ENCODE measurements at regions not wholly inside any gene's neighbourhood (a gene's known extent, or its start where the extent isn't known, plus 50 kb on each side); places are given as distances from the start of the nearest gene placed in this dataset.
"Not testable (repeated sequence)": the region's sequence is repeated elsewhere in the genome, so short reads cannot be mapped to it uniquely, and the experiment has no call there.

- H3K4me1 ChIP-seq (ENCODE audit: insufficient read depth, low read length) = no peaks in the 10 kb centered on the region
- Mint-ChIP-seq H3K27ac (no peak overlapping the region), H3K36me3 (ENCODE audit: insufficient read depth in 1 of 3, low read depth in 3 of 3) (peaks cover 2 to 21% (median 14%) of the 10 kb centered on the region in 3 experiments), H3K4me3 (no peak overlapping the region), H3K9me3 (peaks cover 19 to 37% of the 10 kb centered on the region in 2 experiments; a peak in 4 of 5 replicates), H3K4me1 (peaks cover 0 to 3% of the 10 kb centered on the region in 2 experiments; a peak in 1 of 4 replicates), H3K27me3 (ENCODE audit: low read depth) (no peaks in the 10 kb centered on the region)
- H4K20me1 ChIP-seq (ENCODE audit: control insufficient read depth, insufficient read depth, insufficient read length) = no peaks in the 10 kb centered on the region
- H3K79me1 ChIP-seq (ENCODE audit: insufficient read depth, low read depth, low read length, poor library complexity, severe bottlenecking) = no peaks in the 10 kb centered on the region
- H2BK15ac ChIP-seq (ENCODE audit: low read depth, low read length) = no peak overlapping the region
- no peak overlapping the region for H3K9ac ChIP-seq (ENCODE audit: extremely low read depth, insufficient read length, low read length)
- H3K23ac ChIP-seq (ENCODE audit: insufficient read length, low read depth, low read length) = no peak overlapping the region
- no peak overlapping the region for H3K18ac ChIP-seq (ENCODE audit: insufficient read length, low read depth, low read length)
- H2AK5ac ChIP-seq (ENCODE audit: insufficient read length, low read length) = no peak overlapping the region
- no peaks in the 10 kb centered on the region for H3K79me2 ChIP-seq (ENCODE audit: insufficient read depth, low read length)
- H2BK120ac ChIP-seq (ENCODE audit: low read depth, low read length, poor library complexity, severe bottlenecking) = no peak overlapping the region
- H3K14ac ChIP-seq (ENCODE audit: insufficient read depth, low read length) = no peak overlapping the region
- no peak overlapping the region for H4K8ac ChIP-seq (replicated peaks; ENCODE audit: insufficient read length, low read depth, low read length)
- no peak overlapping the region for H3K27ac ChIP-seq (ENCODE audit: insufficient read length, low read depth, low read length)
- H3T11ph ChIP-seq (ENCODE audit: low read length) = no peak overlapping the region
- no peak for TF ChIP-seq CTCF (conservative IDR thresholded peaks at IDR 0.05)
- no peaks in the 10 kb centered on the region for H3K23me2 ChIP-seq (ENCODE audit: insufficient read length, low read depth, low read length, poor library complexity, severe bottlenecking)
- H2BK12ac ChIP-seq (ENCODE audit: insufficient read length, low read depth, low read length) = no peak overlapping the region
- DNase-seq = no peak
- no peak overlapping the region for H2AFZ ChIP-seq (ENCODE audit: low read length)
- H3K9me3 ChIP-seq (ENCODE audit: control insufficient read depth, low read depth, low read length) = no peaks in the 10 kb centered on the region
- H3K4me2 ChIP-seq (ENCODE audit: insufficient read depth, insufficient read length, low read length) = no peak overlapping the region
- no peak overlapping the region for H3K4ac ChIP-seq (ENCODE audit: low read depth, low read length)
- no peak overlapping the region for H2BK5ac ChIP-seq (ENCODE audit: insufficient read length, low read length)
- H3K27me3 ChIP-seq (ENCODE audit: insufficient read depth, low read length) = no peaks in the 10 kb centered on the region
- H2BK20ac ChIP-seq (ENCODE audit: low read depth, low read length, poor library complexity, severe bottlenecking) = no peak overlapping the region
- no peak overlapping the region for H4K5ac ChIP-seq (ENCODE audit: insufficient read length, low read depth, low read length)
- no peak overlapping the region for H4K91ac ChIP-seq (ENCODE audit: insufficient read length, low read depth, low read length)
- no peak overlapping the region for H3K56ac ChIP-seq (ENCODE audit: insufficient read length, low read depth, low read length)
Measured at GRCh38 chr5:40112875-40113274, 566.8 kb upstream of the PTGER4 start.

DNA sequence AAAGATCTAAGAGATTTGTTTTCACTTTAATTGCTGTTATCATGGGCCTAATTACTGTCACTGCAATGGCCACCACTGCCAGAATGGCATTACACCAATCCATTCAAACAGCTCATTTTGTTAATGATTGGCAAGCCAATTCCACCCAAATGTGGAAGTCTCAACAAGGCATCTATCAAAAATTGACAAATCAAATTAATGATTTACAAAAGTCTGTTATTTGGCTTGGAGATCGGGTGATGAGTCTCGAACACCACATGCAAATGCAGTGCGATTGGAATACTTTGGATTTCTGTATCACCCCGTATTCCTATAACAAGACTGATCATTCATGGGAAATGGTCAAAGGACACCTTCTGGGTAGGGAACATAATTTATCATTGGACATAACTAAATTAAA lies 568.7 kb upstream of the PTGER4 start:
- H3K79me1 ChIP-seq (ENCODE audit: insufficient read depth, low read depth, low read length, poor library complexity, severe bottlenecking); H4K20me1 ChIP-seq (ENCODE audit: control insufficient read depth, insufficient read depth, insufficient read length); H3K27me3 Mint-ChIP-seq (ENCODE audit: low read depth); H3K4ac ChIP-seq (ENCODE audit: low read depth, low read length); H3K9me3 ChIP-seq (ENCODE audit: control insufficient read depth, low read depth, low read length); H3K18ac ChIP-seq (ENCODE audit: insufficient read length, low read depth, low read length); H4K91ac ChIP-seq (ENCODE audit: insufficient read length, low read depth, low read length); H3K27me3 ChIP-seq (ENCODE audit: insufficient read depth, low read length); H2BK12ac ChIP-seq (ENCODE audit: insufficient read length, low read depth, low read length); H3K23me2 ChIP-seq (ENCODE audit: insufficient read length, low read depth, low read length, poor library complexity, severe bottlenecking); H2AK5ac ChIP-seq (ENCODE audit: insufficient read length, low read length); DNase-seq; H4K5ac ChIP-seq (ENCODE audit: insufficient read length, low read depth, low read length); H2BK20ac ChIP-seq (ENCODE audit: low read depth, low read length, poor library complexity, severe bottlenecking); H3K14ac ChIP-seq (ENCODE audit: insufficient read depth, low read length); H3K4me3 Mint-ChIP-seq; H3K23ac ChIP-seq (ENCODE audit: insufficient read length, low read depth, low read length); H3K4me1 Mint-ChIP-seq; H2AFZ ChIP-seq (ENCODE audit: low read length); H3T11ph ChIP-seq (ENCODE audit: low read length); H3K9ac ChIP-seq (ENCODE audit: extremely low read depth, insufficient read length, low read length); H3K56ac ChIP-seq (ENCODE audit: insufficient read length, low read depth, low read length); H3K27ac Mint-ChIP-seq; H3K4me1 ChIP-seq (ENCODE audit: insufficient read depth, low read length); H2BK15ac ChIP-seq (ENCODE audit: low read depth, low read length); H3K27ac ChIP-seq (ENCODE audit: insufficient read length, low read depth, low read length); H2BK5ac ChIP-seq (ENCODE audit: insufficient read length, low read length); H3K4me2 ChIP-seq (ENCODE audit: insufficient read depth, insufficient read length, low read length); H4K8ac ChIP-seq (replicated peaks; ENCODE audit: insufficient read length, low read depth, low read length); H3K79me2 ChIP-seq (ENCODE audit: insufficient read depth, low read length); H2BK120ac ChIP-seq (ENCODE audit: low read depth, low read length, poor library complexity, severe bottlenecking): not testable (repeated sequence)
- no CpG with 5 or more reads among the region's 4 CpGs for WGBS (ENCODE audit: extremely low coverage, insufficient read length, low lambda C conversion rate)
- H3K9me3 Mint-ChIP-seq = peaks cover 16 to 30% of the 10 kb centered on the region in 2 experiments; a peak in 4 of 5 replicates
- H3K36me3 Mint-ChIP-seq (ENCODE audit: insufficient read depth in 1 of 3, low read depth in 3 of 3) = peaks cover 2 to 21% (median 12%) of the 10 kb centered on the region in 3 experiments

Measured in H9 (cell line).